ENCODE measurements at regions not wholly inside any gene's neighbourhood (a gene's known extent, or its start where the extent isn't known, plus 50 kb on each side); places are given as distances from the start of the nearest gene placed in this dataset.

GRCh38 chr14:75226755-75227544 lies 50.5 kb upstream of the TMED10 start:
- Mint-ChIP-seq H3K9me3 (no peaks in the 10 kb centered on the region), H3K27ac (peak overlapping the region in 5 of 10 donors; percentile 33 to 71 (median 56)), H3K4me3 (no peak overlapping the region), H3K4me1 (peaks cover 29 to 65% (median 44%) of the 10 kb centered on the region in 4 donors), H3K27me3 (peaks cover 0 to 2% (median 0%) of the 10 kb centered on the region in 5 donors), H3K36me3 (no peaks in the 10 kb centered on the region)
- POLR2A ChIA-PET: no interaction called here
- ATAC-seq (no peak), DNase-seq (no peak)
